OCI-LY3 (cell line): ENCODE measurements at regions not wholly inside any gene's neighbourhood (a gene's known extent, or its start where the extent isn't known, plus 50 kb on each side); places are given as distances from the start of the nearest gene placed in this dataset.

Source experiments
- EZH2phosphoT487 ChIP-seq: fragments of 200-600 bp; shearing (Covaris generic); IDR thresholded peaks from 2 replicates; pipeline ENCODE4 v1.6.1; 2018; ENCODE audit warnings: antibody characterized with exemption, mixed run types, low read depth
- TF ChIP-seq, protein P1 (sequence below): fragments of 200-600, 300-600 bp; sonication (generic); IDR thresholded peaks from 2 replicates; pipeline ENCODE4 v1.5.1; 2014; ENCODE audit warnings: antibody characterized with exemption, low read length, low read depth

DNA sequence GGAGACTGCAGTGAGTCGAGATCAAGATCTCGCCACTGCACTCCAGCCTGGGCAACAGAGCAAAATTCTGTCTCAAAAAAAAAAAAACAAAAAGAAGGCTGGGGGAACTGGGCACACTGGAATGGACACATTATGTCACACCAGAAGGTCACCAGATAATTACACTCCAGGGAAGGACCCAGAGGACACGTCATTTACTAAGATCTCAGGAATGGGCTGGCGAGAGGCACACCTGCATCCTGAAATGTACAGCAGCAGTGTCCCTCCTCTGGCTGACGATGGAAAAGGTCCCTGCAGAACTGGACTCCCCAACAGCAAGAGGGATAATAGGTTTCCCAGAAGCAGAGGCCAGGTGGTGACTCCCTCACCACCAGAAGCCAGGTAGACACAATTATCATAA lies 243.5 kb downstream of the BCL11B start:
- TF ChIP-seq, protein P1, sequence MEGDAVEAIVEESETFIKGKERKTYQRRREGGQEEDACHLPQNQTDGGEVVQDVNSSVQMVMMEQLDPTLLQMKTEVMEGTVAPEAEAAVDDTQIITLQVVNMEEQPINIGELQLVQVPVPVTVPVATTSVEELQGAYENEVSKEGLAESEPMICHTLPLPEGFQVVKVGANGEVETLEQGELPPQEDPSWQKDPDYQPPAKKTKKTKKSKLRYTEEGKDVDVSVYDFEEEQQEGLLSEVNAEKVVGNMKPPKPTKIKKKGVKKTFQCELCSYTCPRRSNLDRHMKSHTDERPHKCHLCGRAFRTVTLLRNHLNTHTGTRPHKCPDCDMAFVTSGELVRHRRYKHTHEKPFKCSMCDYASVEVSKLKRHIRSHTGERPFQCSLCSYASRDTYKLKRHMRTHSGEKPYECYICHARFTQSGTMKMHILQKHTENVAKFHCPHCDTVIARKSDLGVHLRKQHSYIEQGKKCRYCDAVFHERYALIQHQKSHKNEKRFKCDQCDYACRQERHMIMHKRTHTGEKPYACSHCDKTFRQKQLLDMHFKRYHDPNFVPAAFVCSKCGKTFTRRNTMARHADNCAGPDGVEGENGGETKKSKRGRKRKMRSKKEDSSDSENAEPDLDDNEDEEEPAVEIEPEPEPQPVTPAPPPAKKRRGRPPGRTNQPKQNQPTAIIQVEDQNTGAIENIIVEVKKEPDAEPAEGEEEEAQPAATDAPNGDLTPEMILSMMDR = no peak
- no peak for TF ChIP-seq EZH2phosphoT487
